ENCODE measurements at regions not wholly inside any gene's neighbourhood (a gene's known extent, or its start where the extent isn't known, plus 50 kb on each side); places are given as distances from the start of the nearest gene placed in this dataset.

DNA sequence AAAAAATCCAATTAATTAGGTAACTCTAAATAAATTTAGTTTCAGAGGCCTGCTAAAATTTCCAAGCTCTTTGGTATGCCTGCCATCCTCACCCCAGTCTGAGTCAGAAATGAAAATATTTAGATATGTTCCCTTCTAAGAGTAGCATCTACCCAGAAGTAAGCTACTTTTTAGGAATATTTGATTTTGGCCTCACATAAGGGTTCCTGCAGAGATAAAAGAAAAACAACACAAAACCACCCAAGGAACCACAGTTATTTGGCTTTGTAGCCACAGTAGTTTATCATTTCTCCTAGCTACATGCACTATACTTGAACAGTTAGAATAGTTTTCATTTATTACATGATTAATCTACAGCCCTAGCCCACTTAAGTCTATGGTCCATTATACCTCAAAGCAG lies 192.6 kb upstream of the FAM241A start:
- ATAC-seq, result no peak
- in situ Hi-C loops (cut with MboI; ENCODE audit: low sequenced_read_pairs in 4 of 4), result no loop called here

DNA sequence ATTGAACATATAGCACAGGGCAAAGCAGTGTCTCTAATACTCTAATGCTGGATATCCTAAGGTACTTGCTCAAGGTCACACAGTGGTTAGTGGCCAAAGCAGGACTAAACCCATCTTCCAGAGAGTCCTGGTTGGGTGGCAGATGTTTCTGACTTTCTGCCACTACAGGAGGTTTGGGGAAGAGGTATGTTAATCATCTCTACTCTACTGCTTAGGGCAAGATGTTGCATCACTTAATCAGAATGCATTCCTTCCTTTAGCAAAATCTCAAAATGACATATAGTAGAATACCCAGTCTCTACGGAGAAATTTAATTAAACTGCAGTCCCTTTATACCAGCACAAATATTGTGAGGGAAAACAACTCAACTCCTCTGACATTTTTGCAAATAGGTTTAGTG lies 190.7 kb upstream of the FAM241A start:
- no peak for DNase-seq
- no peaks in the 10 kb centered on the region for H3K4me1 ChIP-seq
- in situ Hi-C loops (cut with MboI; ENCODE audit: low sequenced_read_pairs in 4 of 4) (no loop called here), intact Hi-C loops (cut with DNase I; ENCODE audit: low total_unique reads) (no loop called here)
- H3K36me3 ChIP-seq, result no peaks in the 10 kb centered on the region
- no peaks in the 10 kb centered on the region for H3K9me3 ChIP-seq
- no peaks in the 10 kb centered on the region for H3K27me3 ChIP-seq
- no peak for TF ChIP-seq POLR2A (IDR thresholded peaks at IDR 0.05)
- H3K4me3 ChIP-seq, result no peak overlapping the region
- no peak overlapping the region for H3K27ac ChIP-seq
- ATAC-seq, result no peak

More for the DNA sequence above, 192.6 kb upstream of the FAM241A start:
- no peaks in the 10 kb centered on the region for H3K9me3 ChIP-seq
- no peaks in the 10 kb centered on the region for H3K4me1 ChIP-seq
- no peak overlapping the region for H3K27ac ChIP-seq
- no peak for DNase-seq
- intact Hi-C loops (cut with DNase I; ENCODE audit: low total_unique reads), result no loop called here
- no peaks in the 10 kb centered on the region for H3K27me3 ChIP-seq
- H3K36me3 ChIP-seq, result no peaks in the 10 kb centered on the region
- H3K4me3 ChIP-seq, result no peak overlapping the region
- TF ChIP-seq, protein P1, sequence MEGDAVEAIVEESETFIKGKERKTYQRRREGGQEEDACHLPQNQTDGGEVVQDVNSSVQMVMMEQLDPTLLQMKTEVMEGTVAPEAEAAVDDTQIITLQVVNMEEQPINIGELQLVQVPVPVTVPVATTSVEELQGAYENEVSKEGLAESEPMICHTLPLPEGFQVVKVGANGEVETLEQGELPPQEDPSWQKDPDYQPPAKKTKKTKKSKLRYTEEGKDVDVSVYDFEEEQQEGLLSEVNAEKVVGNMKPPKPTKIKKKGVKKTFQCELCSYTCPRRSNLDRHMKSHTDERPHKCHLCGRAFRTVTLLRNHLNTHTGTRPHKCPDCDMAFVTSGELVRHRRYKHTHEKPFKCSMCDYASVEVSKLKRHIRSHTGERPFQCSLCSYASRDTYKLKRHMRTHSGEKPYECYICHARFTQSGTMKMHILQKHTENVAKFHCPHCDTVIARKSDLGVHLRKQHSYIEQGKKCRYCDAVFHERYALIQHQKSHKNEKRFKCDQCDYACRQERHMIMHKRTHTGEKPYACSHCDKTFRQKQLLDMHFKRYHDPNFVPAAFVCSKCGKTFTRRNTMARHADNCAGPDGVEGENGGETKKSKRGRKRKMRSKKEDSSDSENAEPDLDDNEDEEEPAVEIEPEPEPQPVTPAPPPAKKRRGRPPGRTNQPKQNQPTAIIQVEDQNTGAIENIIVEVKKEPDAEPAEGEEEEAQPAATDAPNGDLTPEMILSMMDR (IDR thresholded peaks at IDR 0.05 in 4 of 5, conservative IDR thresholded peaks at IDR 0.05 in 1 of 5), result no peak
- no peak for TF ChIP-seq POLR2A (IDR thresholded peaks at IDR 0.05)

DNA sequence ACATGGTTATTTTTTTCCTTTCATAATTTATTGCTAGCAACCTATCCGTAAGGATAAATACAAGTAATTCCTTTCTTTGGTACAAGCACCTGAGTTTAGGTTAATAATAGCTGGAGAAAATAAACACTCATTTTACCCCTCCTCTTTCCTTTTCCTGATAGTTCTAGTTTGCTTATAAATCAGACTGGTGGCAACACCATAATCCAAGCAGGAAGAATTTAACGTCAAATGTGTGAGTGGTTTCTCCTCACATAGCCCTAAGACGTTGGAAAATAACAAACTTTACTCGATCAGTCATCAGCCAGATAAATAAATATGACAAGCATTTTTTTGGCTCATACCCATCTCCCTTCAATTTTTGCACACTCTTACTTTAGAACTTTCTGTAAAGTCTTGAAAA lies 190.3 kb upstream of the FAM241A start:
- Histone ChIP-seq H3K27ac (no peak overlapping the region), H3K27me3 (no peaks in the 10 kb centered on the region), H3K4me3 (no peak overlapping the region), H3K4me1 (no peaks in the 10 kb centered on the region), H3K36me3 (no peaks in the 10 kb centered on the region), H3K9me3 (no peaks in the 10 kb centered on the region)
- DNase-seq (no peak), ATAC-seq (no peak)
- TF ChIP-seq, protein P1 (IDR thresholded peaks at IDR 0.05 in 4 of 5, conservative IDR thresholded peaks at IDR 0.05 in 1 of 5), result no peak
- TF ChIP-seq POLR2A (IDR thresholded peaks at IDR 0.05), result no peak
- intact Hi-C loops (cut with DNase I; ENCODE audit: low total_unique reads) (no loop called here), in situ Hi-C loops (cut with MboI; ENCODE audit: low sequenced_read_pairs in 4 of 4) (no loop called here)

GRCh38 chr4:111957116-111957515 lies 188.1 kb upstream of the FAM241A start:
- ATAC-seq (no peak), DNase-seq (no peak)
- H3K4me3 ChIP-seq, result no peak overlapping the region
- intact Hi-C loops (cut with DNase I; ENCODE audit: low total_unique reads) (no loop called here), in situ Hi-C loops (cut with MboI; ENCODE audit: low sequenced_read_pairs in 4 of 4) (no loop called here)
- H3K27me3 ChIP-seq, result no peaks in the 10 kb centered on the region
- H3K4me1 ChIP-seq, result no peaks in the 10 kb centered on the region
- no peaks in the 10 kb centered on the region for H3K36me3 ChIP-seq
- H3K27ac ChIP-seq, result no peak overlapping the region
- no peak for TF ChIP-seq POLR2A (IDR thresholded peaks at IDR 0.05)
- TF ChIP-seq, protein P1 (IDR thresholded peaks at IDR 0.05 in 4 of 5, conservative IDR thresholded peaks at IDR 0.05 in 1 of 5), result no peak
- H3K9me3 ChIP-seq, result no peaks in the 10 kb centered on the region

GRCh38 chr4:111957997-111958396 lies 187.3 kb upstream of the FAM241A start:
- in situ Hi-C loops (cut with MboI; ENCODE audit: low sequenced_read_pairs in 4 of 4), result no loop called here
- H3K4me3 ChIP-seq, result no peak overlapping the region

More at GRCh38 chr4:111957997-111958396, 187.3 kb upstream of the FAM241A start:
- TF ChIP-seq POLR2A (IDR thresholded peaks at IDR 0.05), result no peak
- TF ChIP-seq, protein P1 (IDR thresholded peaks at IDR 0.05 in 4 of 5, conservative IDR thresholded peaks at IDR 0.05 in 1 of 5), result no peak
- Histone ChIP-seq H3K36me3 (no peaks in the 10 kb centered on the region), H3K27ac (no peak overlapping the region), H3K4me1 (no peaks in the 10 kb centered on the region), H3K9me3 (no peaks in the 10 kb centered on the region), H3K27me3 (no peaks in the 10 kb centered on the region)
- DNase-seq (no peak), ATAC-seq (no peak)
- intact Hi-C loops (cut with DNase I; ENCODE audit: low total_unique reads), result no loop called here
